ENCODE measurements at regions not wholly inside any gene's neighbourhood (a gene's known extent, or its start where the extent isn't known, plus 50 kb on each side); places are given as distances from the start of the nearest gene placed in this dataset.
"Not testable (repeated sequence)": the region's sequence is repeated elsewhere in the genome, so short reads cannot be mapped to it uniquely, and the experiment has no call there.

- H3K27ac ChIP-seq (ENCODE audit: low read depth, low read length); DNase-seq; H3K36me3 Mint-ChIP-seq; H3K4me1 Mint-ChIP-seq; H3K4me3 Mint-ChIP-seq; CTCF ChIA-PET; H3K27me3 Mint-ChIP-seq; POLR2A ChIA-PET; H3K27me3 ChIP-seq (ENCODE audit: insufficient read depth, low read length, poor library complexity, severe bottlenecking); H3K9me3 Mint-ChIP-seq; H3K4me1 ChIP-seq (ENCODE audit: insufficient read depth, low read length); H3K36me3 ChIP-seq (ENCODE audit: insufficient read depth, low read length); H3K4me3 ChIP-seq (ENCODE audit: low read length); H3K27ac Mint-ChIP-seq; H3K9me3 ChIP-seq (ENCODE audit: low read length): not testable (repeated sequence)
Observed at GRCh38 chr2:110329158-110329557, 116.8 kb upstream of the MTLN start.

- peak in 1 of 5 donors; percentile 31 for DNase-seq
- H3K27ac Mint-ChIP-seq; POLR2A ChIA-PET; H3K4me1 ChIP-seq (ENCODE audit: insufficient read depth, low read length); H3K9me3 ChIP-seq (ENCODE audit: low read length); CTCF ChIA-PET; H3K4me1 Mint-ChIP-seq; H3K36me3 ChIP-seq (ENCODE audit: insufficient read depth, low read length); H3K9me3 Mint-ChIP-seq; H3K36me3 Mint-ChIP-seq; H3K27ac ChIP-seq (ENCODE audit: low read depth, low read length); H3K4me3 Mint-ChIP-seq; H3K27me3 Mint-ChIP-seq; H3K4me3 ChIP-seq (ENCODE audit: low read length); H3K27me3 ChIP-seq (ENCODE audit: insufficient read depth, low read length, poor library complexity, severe bottlenecking): not testable (repeated sequence)
Observed at GRCh38 chr2:110328677-110329076, 116.3 kb upstream of the MTLN start.

GRCh38 chr2:110323832-110324231, 111.5 kb upstream of the MTLN start:
- H3K4me1 ChIP-seq (ENCODE audit: insufficient read depth, low read length); H3K27me3 ChIP-seq (ENCODE audit: insufficient read depth, low read length, poor library complexity, severe bottlenecking); DNase-seq; H3K36me3 Mint-ChIP-seq; H3K4me1 Mint-ChIP-seq; H3K27ac ChIP-seq (ENCODE audit: low read depth, low read length); POLR2A ChIA-PET; H3K36me3 ChIP-seq (ENCODE audit: insufficient read depth, low read length); H3K9me3 Mint-ChIP-seq; H3K27ac Mint-ChIP-seq; CTCF ChIA-PET; H3K4me3 ChIP-seq (ENCODE audit: low read length); H3K9me3 ChIP-seq (ENCODE audit: low read length); H3K27me3 Mint-ChIP-seq; H3K4me3 Mint-ChIP-seq: not testable (repeated sequence)

- CTCF ChIA-PET; H3K36me3 Mint-ChIP-seq; H3K27me3 ChIP-seq (ENCODE audit: insufficient read depth, low read length, poor library complexity, severe bottlenecking); H3K4me1 ChIP-seq (ENCODE audit: insufficient read depth, low read length); H3K27ac ChIP-seq (ENCODE audit: low read depth, low read length); H3K9me3 Mint-ChIP-seq; H3K36me3 ChIP-seq (ENCODE audit: insufficient read depth, low read length); H3K4me3 Mint-ChIP-seq; H3K9me3 ChIP-seq (ENCODE audit: low read length); H3K4me1 Mint-ChIP-seq; DNase-seq; POLR2A ChIA-PET; H3K27ac Mint-ChIP-seq; H3K27me3 Mint-ChIP-seq; H3K4me3 ChIP-seq (ENCODE audit: low read length): not testable (repeated sequence)
Observed at GRCh38 chr2:110322535-110322934, 110.2 kb upstream of the MTLN start.

- H3K4me1 Mint-ChIP-seq; H3K4me3 Mint-ChIP-seq; H3K4me1 ChIP-seq (ENCODE audit: insufficient read depth, low read length); H3K27me3 Mint-ChIP-seq; H3K36me3 Mint-ChIP-seq; H3K27ac ChIP-seq (ENCODE audit: low read depth, low read length); CTCF ChIA-PET; DNase-seq; H3K9me3 ChIP-seq (ENCODE audit: low read length); H3K36me3 ChIP-seq (ENCODE audit: insufficient read depth, low read length); H3K9me3 Mint-ChIP-seq; H3K27me3 ChIP-seq (ENCODE audit: insufficient read depth, low read length, poor library complexity, severe bottlenecking); H3K4me3 ChIP-seq (ENCODE audit: low read length); POLR2A ChIA-PET; H3K27ac Mint-ChIP-seq: not testable (repeated sequence)
Observed at GRCh38 chr2:110320834-110321563, 108.7 kb upstream of the MTLN start.

GRCh38 chr2:110318898-110319297, 106.6 kb upstream of the MTLN start:
- POLR2A ChIA-PET; H3K4me1 Mint-ChIP-seq; H3K9me3 ChIP-seq (ENCODE audit: low read length); H3K4me3 Mint-ChIP-seq; H3K27me3 Mint-ChIP-seq; H3K27ac Mint-ChIP-seq; H3K27me3 ChIP-seq (ENCODE audit: insufficient read depth, low read length, poor library complexity, severe bottlenecking); H3K36me3 Mint-ChIP-seq; H3K36me3 ChIP-seq (ENCODE audit: insufficient read depth, low read length); H3K27ac ChIP-seq (ENCODE audit: low read depth, low read length); H3K4me1 ChIP-seq (ENCODE audit: insufficient read depth, low read length); CTCF ChIA-PET; H3K9me3 Mint-ChIP-seq; DNase-seq; H3K4me3 ChIP-seq (ENCODE audit: low read length): not testable (repeated sequence)

- POLR2A ChIA-PET; H3K27ac ChIP-seq (ENCODE audit: low read depth, low read length); DNase-seq; H3K4me1 Mint-ChIP-seq; H3K27ac Mint-ChIP-seq; H3K4me3 Mint-ChIP-seq; H3K9me3 Mint-ChIP-seq; H3K4me1 ChIP-seq (ENCODE audit: insufficient read depth, low read length); H3K36me3 Mint-ChIP-seq; H3K27me3 Mint-ChIP-seq; H3K27me3 ChIP-seq (ENCODE audit: insufficient read depth, low read length, poor library complexity, severe bottlenecking); CTCF ChIA-PET; H3K36me3 ChIP-seq (ENCODE audit: insufficient read depth, low read length); H3K4me3 ChIP-seq (ENCODE audit: low read length); H3K9me3 ChIP-seq (ENCODE audit: low read length): not testable (repeated sequence)
Observed at GRCh38 chr2:110317377-110317776, 105.0 kb upstream of the MTLN start.

- H3K9me3 Mint-ChIP-seq; DNase-seq; H3K27me3 Mint-ChIP-seq; H3K36me3 Mint-ChIP-seq; H3K4me1 ChIP-seq (ENCODE audit: insufficient read depth, low read length); H3K27me3 ChIP-seq (ENCODE audit: insufficient read depth, low read length, poor library complexity, severe bottlenecking); H3K9me3 ChIP-seq (ENCODE audit: low read length); H3K27ac Mint-ChIP-seq; POLR2A ChIA-PET; H3K36me3 ChIP-seq (ENCODE audit: insufficient read depth, low read length); CTCF ChIA-PET; H3K4me3 Mint-ChIP-seq; H3K4me1 Mint-ChIP-seq; H3K27ac ChIP-seq (ENCODE audit: low read depth, low read length); H3K4me3 ChIP-seq (ENCODE audit: low read length): not testable (repeated sequence)
Observed at GRCh38 chr2:110316051-110316865, 103.9 kb upstream of the MTLN start.
